Stimulated activated CD8-positive, alpha-beta memory T cell treated with anti-CD3 and anti-CD28 coated beads, Interleukin-4, amount 100 ng/mL, for 48 hours (primary cell): ENCODE measurements at regions not wholly inside any gene's neighbourhood (a gene's known extent, or its start where the extent isn't known, plus 50 kb on each side); places are given as distances from the start of the nearest gene placed in this dataset.
"Not testable (repeated sequence)": the region's sequence is repeated elsewhere in the genome, so short reads cannot be mapped to it uniquely, and the experiment has no call there.

Experiments
- DNase-seq: peaks from one replicate; pipeline ENCODE4 v3.0.0-alpha.2; 2020

DNA sequence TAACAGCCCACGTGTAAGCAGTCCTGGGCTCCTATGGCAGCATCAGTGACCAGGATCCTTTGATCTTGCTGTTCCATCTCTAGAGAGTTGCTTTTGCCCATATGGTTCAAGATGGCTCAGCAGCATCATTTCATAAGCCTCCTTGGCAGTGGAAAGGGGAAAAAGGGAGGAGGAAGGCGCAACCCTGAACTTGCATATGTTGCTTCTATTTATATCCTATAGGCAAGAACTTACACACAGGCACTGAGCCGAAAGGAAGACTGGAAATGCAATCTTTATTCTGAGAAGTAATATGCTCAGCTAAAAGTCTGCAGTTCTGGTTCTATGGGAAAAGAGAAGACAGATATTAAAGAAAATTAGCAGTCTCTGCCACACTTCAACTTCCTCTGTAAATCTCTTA lies 167.7 kb upstream of the PLXNC1 start:
- DNase-seq, result no peak

DNA sequence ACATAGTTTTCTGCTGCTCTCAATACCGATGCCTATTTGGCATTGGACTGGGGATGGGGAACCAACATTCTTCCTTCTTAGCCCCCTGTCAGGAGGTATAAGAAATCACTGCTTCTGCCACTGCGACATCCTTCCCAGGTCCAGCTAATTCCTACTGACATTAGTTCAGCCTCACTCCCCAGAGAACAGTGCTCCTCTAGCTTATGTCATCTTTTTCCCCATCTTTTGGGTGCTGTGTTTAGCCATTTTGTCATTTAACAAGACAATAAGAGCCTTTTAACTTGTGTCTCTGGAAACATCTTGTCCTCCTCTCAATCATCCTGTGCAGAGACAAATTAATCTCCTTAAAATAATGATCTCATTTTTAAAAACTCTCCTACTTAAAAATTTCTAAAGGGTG lies 167.0 kb upstream of the PLXNC1 start:
- no peak for DNase-seq

DNA sequence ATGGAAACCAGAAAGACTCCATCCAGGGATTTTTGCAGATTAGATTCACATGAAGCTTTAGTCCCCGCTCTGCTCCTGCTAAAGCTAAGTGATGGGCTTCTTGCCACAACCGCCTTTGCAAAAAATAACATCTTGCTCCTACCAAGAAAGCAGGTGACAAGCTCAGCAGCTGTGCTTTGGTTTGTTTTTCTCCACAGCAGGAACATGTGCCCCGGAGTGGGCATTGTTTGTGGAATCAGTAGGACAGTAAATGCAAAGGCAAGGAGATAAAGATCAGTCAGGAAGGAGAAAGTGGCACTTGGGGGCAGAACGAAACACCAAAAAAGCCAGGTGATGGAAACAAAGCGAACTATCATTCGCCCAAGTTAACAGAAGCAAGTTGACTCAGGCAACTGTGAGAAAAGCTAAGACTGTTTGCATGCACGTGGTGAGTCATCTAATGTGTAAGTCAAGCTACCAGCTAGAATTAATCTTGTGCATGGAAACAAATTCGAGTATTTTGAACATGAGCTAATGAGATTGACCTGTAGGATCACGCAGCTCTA lies 165.5 kb upstream of the PLXNC1 start:
- peak; percentile 28 for DNase-seq

DNA sequence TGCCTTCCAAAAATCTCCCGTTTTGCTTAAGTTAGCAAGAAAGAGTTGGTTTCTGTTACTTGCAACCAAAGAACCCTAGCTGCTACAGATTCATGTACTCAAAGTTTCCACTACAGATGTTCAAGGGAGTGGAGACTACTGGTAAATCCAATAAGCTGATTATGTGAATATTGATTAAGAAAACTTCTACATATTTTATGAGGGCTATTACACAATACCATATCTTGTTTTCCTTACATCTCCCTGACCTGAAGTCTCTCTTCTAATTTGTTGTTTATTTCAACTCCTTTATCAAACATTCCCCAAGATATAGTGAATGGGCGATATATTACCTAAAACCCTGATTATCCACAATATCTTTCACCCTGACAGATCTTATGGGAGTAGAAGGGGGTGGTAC lies 164.4 kb upstream of the PLXNC1 start:
- no peak for DNase-seq

DNA sequence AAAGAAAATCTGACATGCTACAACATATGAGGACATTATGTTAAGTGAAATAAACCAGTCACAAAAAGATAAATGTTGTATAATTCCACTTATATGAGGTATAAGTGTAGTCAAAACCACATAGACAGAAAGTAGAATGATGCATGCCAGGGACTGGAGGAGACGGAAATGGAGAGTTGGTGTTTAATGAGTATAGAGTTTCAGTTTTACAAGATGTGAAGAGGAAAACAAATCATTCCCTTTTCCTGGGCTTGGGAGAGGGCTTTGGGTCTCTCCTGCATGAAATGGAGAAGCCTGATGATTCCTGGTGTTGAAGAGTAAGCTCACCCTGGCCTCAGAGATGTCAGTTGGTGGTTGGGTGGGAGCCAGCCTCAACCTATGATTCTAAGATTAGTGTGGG lies 158.4 kb upstream of the PLXNC1 start:
- DNase-seq, result no peak

DNA sequence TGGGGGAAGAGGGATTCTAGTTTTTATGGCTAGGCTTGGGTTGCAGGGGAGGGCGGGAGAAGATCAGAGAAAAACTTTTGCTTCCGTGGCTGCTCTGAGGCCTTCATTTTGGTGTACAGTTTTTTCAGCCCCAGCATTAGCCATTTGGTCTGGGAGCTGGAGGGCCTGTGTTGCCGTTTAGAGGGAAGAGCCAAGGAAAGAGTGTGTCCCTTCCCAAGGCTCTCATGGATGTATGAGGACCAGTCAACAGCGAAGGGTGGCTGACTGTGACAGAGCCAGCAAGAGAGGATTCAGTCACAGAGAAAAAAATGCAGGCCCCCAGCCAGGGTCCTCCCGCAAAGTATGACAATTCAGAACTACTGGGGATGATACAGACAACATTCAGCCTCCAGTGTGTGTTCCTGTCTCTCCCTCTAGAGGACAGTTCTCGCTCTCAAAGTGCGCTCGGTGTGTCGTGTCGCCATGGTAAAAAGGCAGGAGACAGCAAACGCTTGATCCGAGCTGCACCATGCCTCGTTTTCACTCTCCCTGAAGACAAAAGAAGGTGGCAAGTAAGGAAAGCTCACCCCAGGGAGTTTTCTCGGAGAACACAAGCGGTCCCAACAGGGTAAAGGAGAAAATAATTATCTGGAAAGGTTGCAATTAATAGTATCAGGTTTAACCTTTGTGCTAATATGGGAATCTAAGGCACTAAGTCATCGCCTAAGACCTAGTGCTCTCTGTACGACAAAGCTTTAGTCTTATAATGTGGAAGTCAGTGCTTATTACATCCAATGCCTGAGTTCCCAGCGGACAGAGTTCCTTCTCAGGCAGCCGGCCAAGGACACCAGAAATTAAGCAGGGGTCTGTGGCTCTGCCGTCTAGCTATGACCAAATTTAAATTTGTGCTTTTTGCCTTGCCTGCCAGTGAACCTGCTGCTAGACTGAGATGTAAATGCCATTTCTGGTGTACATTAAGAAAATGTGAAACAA lies 157.3 kb upstream of the PLXNC1 start:
- DNase-seq, result no peak

DNA sequence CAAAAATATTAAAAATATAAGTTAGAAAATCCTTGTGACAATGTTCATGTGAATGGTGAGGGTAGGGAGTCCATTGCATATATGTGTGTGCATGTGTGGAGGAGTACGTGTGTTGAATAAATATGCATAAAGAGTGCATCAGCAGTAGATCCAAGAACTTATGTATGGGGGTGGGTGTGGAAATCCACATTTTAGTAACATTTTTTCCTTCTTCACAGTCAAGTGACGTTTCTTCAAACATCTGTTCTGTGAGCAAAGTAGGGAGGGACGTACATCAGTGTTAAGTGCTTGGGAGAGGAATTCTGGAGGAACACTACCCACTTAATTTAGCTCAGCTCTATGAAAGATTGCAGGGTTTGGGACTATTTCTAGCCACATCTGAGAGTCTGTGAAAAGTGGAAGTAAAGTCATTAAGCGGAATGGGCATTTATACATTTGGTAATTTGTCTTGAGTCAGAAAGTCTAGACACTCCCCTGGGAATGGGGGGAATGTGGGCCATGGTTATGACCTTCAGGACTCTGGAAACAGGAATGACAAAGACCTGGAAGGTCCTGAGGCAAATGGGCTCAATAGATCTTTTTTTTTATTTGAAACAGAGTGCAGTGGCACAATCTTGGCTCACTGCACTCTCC lies 156.4 kb upstream of the PLXNC1 start:
- no peak for DNase-seq

DNA sequence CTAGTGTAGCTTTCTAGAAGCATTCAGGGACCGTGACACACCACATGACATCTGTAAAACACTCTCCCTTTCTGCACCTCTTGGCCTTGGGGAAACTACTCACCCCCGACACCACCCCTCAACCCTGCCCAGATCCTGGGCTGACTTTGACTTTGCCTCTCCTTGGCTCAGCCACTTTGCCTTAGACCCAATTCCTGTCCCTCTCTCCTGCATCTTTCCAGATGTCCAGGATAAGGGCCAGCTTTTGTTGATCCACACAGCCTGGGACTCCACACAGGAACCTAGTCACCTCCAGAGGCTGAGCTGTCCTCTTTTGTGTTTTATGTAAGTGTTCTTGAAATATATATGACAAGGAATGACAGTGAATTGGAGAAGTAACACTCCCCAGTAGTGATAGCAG lies 153.7 kb upstream of the PLXNC1 start:
- DNase-seq, result no peak

DNA sequence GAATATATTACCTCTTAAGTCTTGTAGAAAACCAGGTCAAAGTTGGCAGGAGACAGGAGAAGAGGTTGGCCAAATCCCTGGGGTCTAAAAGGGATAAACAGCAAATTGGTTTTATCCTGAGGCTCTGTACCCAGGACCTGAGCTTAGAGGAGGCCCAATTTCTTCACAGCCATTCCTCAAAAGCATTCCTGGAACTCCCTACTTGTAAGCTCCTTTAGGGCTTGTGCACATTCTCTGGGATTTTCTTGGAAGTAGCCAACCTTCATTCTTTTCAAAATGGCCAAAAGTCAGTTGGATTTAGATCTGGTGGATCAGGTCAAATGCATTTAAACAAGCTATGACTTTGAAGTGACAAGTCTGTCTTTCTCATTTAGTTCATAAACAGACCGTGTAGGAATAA lies 152.1 kb upstream of the PLXNC1 start:
- no peak for DNase-seq

DNA sequence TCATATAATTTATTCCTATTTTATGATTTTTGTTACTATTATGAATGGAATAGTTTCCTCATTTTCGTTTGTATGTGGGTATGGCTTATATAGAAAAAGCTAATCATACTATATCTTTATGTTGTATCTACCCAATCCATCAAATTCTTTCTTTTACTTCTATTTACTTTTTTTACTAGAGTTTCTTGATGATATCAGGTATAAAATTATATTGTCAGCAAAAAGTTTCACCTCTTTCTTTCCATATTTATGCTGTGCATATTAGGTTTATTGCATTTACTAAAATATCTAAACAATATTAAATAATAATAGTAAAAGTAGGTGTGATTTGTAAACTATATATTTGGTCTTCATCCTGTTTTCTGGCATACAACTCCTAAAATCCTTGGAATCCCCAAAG lies 146.7 kb upstream of the PLXNC1 start:
- DNase-seq, result no peak

DNA sequence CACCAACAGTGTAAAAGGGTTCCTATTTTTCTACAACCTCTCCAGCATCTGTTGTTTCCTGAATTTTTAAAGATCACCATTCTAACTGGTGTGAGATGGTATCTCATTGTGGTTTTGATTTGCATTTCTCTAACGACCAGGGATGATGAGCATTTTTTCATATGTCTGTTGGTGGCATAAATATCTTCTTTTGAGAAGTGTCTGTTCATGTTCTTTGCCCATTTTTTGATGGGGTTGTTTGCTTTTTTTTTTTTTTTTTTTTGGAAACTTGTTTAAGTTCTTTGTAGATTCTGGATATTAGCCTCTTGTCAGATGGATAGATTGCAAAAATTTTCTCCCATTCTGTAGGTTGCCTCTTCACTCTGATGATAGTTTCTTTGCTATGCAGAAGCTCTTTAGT lies 145.5 kb upstream of the PLXNC1 start:
- not testable (repeated sequence) for DNase-seq

DNA sequence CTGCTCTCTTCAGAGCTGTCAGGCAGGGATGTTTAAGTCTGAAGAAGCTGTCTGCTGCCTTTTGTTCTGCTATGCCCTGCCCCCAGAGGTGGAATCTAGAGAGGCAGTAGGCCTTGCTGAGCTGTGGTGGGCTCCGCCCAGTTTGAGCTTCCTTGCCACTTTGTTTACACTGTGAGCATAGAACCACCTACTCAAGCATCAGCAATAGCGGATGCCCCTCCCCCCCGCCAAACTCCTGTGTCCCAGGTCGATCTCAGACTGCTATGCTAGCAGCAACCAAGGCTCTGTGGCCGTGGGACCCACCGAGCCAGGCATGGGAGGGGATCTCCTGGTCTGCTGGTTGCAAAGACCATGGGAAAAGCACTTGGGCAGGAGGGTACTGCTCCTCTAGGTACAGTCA lies 140.5 kb upstream of the PLXNC1 start:
- not testable (repeated sequence) for DNase-seq

DNA sequence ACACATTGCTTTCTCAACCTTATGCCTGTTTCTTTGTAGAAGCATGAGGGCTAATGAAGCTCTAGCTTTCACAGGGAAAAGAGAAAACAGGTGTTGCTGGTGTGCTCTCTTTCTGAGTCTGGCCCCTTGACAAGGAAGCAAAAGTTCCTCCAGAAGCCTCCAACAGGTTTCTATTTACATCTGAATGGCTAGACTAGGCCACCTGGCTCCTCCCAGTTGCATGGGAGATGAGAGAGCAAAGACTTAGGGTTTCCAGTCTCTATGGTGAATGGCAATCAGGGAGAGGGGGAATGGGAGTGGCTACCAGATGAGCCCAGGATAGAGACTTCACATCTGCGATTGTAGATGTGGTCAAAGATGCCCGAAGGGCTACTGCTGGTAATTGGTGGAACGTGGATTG lies 138.1 kb upstream of the PLXNC1 start:
- DNase-seq, result no peak

DNA sequence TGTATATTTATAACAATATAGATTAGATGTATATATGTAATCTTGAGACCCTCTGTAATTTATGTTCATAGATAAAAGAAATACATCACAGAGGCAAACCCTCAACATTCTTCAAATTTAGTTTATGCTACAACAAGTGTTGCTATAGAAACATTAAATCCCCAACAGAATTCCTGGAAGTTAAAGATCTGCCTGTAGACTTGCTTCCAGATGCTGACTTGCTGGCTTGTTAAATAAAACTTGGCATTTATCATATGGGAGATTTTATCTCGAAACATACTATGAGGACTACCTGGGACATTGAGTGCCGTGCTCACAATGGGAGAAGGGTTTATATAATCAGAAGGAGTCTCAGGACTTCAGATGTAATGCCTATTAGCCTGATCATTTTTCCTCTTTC lies 136.3 kb upstream of the PLXNC1 start:
- DNase-seq, result no peak

DNA sequence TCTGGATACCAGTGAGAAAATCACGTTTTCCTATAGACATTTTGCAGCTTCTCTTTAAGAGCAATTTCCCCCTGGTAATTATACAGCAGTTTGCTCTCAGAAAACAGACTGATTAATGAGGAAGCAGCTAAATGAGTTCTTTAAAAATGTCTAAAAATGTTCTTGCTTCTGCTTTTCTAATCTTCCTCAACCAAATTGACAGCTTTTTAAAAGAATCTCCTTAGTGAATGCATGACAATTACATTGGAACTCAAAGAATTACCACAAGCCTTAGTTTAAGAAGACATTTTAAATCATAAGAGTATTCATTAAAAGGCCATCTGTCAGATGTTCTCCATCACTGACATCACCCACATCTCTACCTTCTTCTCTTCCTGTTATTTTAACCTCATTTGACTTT lies 135.8 kb upstream of the PLXNC1 start:
- DNase-seq, result no peak

DNA sequence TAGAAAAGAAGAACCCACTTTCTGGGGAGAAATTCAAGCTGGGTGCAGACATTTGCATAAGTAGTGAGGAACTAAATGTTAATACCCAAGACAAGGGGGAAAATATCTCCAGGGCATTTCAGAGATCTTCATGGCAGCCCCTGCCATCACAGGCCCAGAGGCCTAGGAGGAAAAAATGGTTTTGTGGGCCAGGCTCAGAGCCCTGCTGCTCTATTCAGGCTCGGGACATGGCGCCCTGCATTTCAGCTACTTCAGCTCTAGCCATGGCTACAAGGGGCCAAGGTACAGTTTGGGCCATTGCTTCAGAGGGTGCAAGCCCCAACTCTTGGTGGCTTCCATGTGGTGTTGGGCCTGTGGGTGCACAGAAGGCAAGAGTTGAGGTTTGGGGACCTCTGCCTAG lies 131.1 kb upstream of the PLXNC1 start:
- not testable (repeated sequence) for DNase-seq

DNA sequence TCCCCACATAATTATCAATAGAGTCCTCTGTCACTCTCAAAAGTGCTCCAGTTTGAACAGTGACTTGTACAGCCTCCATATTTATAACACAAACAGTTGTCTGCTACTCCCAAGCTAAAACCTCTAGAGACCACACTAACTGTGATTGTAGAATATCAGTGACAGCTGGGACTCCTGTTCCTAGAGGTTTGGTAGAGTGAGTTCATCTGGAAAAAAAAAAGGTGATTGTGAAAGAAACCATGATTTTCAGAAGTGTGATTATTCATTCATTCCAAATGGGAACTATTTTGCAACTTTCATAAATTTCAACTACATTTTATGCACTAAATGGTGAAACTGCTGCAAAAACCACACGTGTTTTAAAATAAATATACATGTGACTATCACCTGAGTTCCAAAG lies 128.0 kb upstream of the PLXNC1 start:
- DNase-seq, result no peak

DNA sequence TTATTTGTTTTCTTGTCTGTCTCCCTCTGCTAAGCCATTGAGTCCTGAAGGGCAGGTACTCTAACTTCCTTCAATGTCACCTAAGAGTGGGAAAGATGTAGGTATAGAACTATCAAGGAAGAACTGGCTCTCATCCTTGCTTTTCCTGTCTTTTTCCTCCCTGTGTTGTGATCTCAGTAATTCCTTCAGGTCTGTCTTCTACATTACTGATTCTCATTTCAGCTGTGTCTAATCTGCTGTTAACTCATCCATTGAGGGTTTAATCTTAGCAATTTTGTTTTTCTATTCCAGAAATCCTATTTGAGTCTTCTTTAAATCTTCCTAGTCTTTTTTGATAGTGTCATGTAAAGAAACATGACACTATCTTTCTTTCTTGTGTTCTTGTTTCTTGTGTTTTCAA lies 124.5 kb upstream of the PLXNC1 start:
- DNase-seq, result no peak

DNA sequence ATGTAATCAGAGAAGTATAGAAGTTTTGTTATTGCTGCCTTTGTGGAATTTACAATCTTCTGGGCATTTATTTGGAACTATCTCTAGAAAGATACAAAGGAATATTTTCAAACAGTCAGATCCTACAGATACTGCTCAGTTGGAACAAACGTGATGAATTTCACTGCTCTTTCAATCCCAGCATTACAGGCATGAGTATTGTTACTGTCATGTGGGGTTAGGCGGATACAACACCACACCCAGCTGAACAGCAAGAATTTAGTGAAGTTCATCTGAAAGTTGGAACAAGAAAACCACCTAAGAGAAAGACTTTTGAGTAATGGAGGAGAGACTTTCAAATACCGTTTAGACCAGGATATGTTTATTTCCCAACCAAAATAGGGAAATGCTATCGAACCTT lies 123.3 kb upstream of the PLXNC1 start:
- DNase-seq, result no peak

DNA sequence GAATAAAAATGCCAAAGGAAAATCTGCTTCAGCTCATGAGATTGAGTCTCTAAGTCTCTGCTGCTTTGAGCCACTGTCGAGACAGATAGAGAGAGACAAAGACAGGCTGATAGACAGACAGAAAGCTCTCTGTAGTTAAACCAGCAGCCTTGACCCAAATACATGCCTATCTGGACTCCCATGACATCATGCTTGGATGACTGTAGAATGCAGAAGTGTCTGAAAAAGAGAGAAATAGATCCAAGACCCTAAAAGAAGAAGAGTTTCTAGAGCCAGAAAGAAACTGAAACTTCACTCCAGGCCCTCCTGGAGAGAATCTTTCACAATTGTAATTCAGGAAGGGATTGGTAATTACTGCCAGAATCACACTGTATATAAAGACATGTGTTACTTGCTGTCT lies 122.6 kb upstream of the PLXNC1 start:
- no peak for DNase-seq

DNA sequence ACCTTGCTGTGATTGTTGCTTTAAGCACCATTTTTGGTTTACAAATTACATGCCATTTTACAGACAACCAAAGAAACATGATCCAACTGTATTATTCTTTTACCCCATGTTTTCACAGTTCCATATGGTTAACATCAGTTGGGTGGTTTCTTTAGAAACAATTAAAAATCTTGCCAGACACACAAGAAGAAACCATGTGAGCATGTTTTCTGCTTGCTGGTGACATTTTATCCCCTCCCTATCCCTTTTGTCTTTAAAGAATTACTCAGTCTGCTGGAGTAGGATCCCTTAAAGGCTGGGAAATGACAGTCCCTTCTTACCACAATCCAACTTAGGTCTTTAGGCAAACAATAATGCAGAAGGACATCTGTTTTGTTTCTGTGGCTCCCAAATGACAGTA lies 121.8 kb upstream of the PLXNC1 start:
- DNase-seq, result no peak

DNA sequence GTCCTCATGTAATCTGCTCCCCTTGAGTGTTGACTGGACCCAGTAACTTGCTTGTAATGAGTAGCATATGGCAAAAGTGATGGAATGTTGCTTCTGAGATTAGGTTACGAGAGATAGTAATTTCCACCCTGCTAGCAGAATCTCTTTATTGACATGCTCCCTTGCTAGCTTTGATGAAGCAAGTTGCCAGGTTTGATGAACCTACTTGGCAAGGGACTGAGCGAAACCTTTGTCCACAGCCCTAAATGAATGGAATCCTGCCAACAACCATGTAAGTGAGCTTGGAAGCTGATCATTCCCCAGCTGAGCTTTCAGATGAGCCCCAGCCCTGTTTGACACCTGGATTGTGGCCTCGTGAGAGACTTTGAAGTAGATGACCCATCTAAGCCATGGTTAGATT lies 120.8 kb upstream of the PLXNC1 start:
- no peak for DNase-seq

DNA sequence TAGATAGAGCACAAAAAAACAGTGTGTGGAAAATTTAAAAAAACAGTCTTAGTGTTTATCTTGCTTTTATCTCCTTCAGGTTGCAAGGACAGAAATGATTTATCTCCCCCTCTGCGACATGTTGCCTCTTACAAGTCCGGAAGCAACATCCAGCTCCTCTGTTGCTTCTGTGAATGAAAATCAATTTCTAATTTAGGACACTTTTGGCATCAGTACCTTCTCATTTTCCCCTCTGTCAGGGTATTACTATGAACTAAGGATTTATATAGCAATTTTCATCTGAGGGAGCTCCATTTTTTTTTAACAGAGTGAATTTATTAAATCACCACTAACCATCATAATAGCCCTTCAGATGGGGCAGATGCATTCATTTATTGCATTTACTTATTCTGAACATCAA lies 116.6 kb upstream of the PLXNC1 start:
- DNase-seq, result no peak

DNA sequence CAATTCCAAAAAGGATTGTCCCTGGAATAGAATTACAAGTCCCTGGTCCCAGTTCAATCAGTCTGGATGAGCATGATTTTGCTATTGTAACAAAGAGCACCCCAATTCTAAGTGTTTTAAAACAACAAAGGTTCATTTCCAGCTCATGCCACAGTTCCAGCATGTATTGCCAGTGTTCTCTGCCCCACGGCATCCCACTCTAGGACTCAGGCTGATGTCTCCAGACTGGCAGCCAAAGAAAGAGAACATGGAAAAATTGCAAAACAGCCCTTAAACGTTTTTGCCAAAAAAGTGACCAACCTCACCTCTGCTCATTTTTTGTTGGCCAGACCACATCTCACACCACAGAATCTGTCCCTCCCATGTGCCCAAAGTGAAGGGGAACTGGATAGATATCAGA lies 116.0 kb upstream of the PLXNC1 start:
- no peak for DNase-seq
